ENCODE measurements at regions not wholly inside any gene's neighbourhood (a gene's known extent, or its start where the extent isn't known, plus 50 kb on each side); places are given as distances from the start of the nearest gene placed in this dataset.

GRCh38 chr3:157931517-157931916 lies 174.7 kb downstream of the SHOX2 start:
- DNase-seq (ENCODE audit: low read depth): no peak
- TF ChIP-seq MAX (IDR thresholded peaks at IDR 0.05; ENCODE audit: low read depth, low read length): no peak
- TF ChIP-seq POLR2A (IDR thresholded peaks at IDR 0.05; ENCODE audit: extremely low read depth, insufficient read length): no peak
- no peak for TF ChIP-seq MYC (IDR thresholded peaks at IDR 0.05; ENCODE audit: low read depth, low read length)
- no peak for TF ChIP-seq CTCF (IDR thresholded peaks at IDR 0.05; ENCODE audit: low read depth, low read length)
- no peak overlapping the region for H3K4me3 ChIP-seq (ENCODE audit: low read depth, low read length)

DNA sequence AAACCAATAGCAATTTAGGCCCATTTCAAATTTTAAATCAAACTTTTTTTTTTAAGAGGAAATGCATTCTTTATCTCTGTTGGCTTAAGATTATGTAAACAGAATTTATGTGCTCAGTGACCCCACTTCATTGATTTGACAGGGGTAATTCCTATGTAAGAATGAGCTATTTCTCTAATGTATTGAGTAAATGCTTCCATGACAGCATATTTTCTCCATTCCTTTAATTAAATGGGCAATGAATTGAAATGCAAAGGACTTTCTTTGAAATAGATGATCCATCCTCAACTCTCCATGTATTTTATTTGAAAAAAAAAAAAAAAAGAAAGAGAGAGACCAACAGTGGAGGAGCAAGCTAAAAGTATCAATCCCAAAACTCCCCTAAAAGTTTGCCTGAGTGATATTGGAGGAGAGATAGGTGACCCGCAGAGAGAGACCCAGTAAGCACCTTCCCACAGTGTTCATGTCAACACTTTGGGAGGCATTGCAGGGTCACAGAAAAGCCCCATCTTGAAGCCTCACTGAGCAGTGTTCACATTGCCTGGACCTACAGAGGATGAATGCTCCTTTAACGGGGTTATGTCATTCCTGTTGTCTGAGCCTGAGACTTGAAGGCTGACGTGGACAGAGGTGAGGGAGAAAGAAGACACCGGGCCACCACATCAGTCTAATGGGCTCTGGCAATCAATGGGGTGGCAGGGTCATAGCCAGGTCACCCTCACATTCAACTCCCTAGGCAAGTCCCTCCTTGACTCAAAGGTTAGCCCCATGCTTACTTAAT lies 176.0 kb downstream of the SHOX2 start:
- DNase-seq (ENCODE audit: low read depth): no peak
- no peak overlapping the region for H3K4me3 ChIP-seq (ENCODE audit: low read depth, low read length)
- TF ChIP-seq POLR2A (IDR thresholded peaks at IDR 0.05; ENCODE audit: extremely low read depth, insufficient read length) (no peak), MAX (IDR thresholded peaks at IDR 0.05; ENCODE audit: low read depth, low read length) (no peak), MYC (IDR thresholded peaks at IDR 0.05; ENCODE audit: low read depth, low read length) (no peak), CTCF (IDR thresholded peaks at IDR 0.05; ENCODE audit: low read depth, low read length) (no peak)

GRCh38 chr3:157926822-157927221 lies 179.4 kb downstream of the SHOX2 start:
- DNase-seq (ENCODE audit: low read depth): no peak
- TF ChIP-seq MAX (IDR thresholded peaks at IDR 0.05; ENCODE audit: low read depth, low read length): no peak
- no peak for TF ChIP-seq CTCF (IDR thresholded peaks at IDR 0.05; ENCODE audit: low read depth, low read length)
- TF ChIP-seq MYC (IDR thresholded peaks at IDR 0.05; ENCODE audit: low read depth, low read length): no peak
- no peak for TF ChIP-seq POLR2A (IDR thresholded peaks at IDR 0.05; ENCODE audit: extremely low read depth, insufficient read length)
- no peak overlapping the region for H3K4me3 ChIP-seq (ENCODE audit: low read depth, low read length)

GRCh38 chr3:157922614-157923013 lies 183.6 kb downstream of the SHOX2 start:
- no peak overlapping the region for H3K4me3 ChIP-seq (ENCODE audit: low read depth, low read length)
- TF ChIP-seq CTCF (IDR thresholded peaks at IDR 0.05; ENCODE audit: low read depth, low read length): no peak
- no peak for TF ChIP-seq MAX (IDR thresholded peaks at IDR 0.05; ENCODE audit: low read depth, low read length)
- no peak for TF ChIP-seq MYC (IDR thresholded peaks at IDR 0.05; ENCODE audit: low read depth, low read length)
- TF ChIP-seq POLR2A (IDR thresholded peaks at IDR 0.05; ENCODE audit: extremely low read depth, insufficient read length): no peak
- no peak for DNase-seq (ENCODE audit: low read depth)

GRCh38 chr3:157921811-157922210 lies 184.4 kb downstream of the SHOX2 start:
- no peak for DNase-seq (ENCODE audit: low read depth)

More at GRCh38 chr3:157921811-157922210, 184.4 kb downstream of the SHOX2 start:
- no peak overlapping the region for H3K4me3 ChIP-seq (ENCODE audit: low read depth, low read length)
- TF ChIP-seq CTCF (IDR thresholded peaks at IDR 0.05; ENCODE audit: low read depth, low read length): no peak
- no peak for TF ChIP-seq MAX (IDR thresholded peaks at IDR 0.05; ENCODE audit: low read depth, low read length)
- no peak for TF ChIP-seq MYC (IDR thresholded peaks at IDR 0.05; ENCODE audit: low read depth, low read length)
- TF ChIP-seq POLR2A (IDR thresholded peaks at IDR 0.05; ENCODE audit: extremely low read depth, insufficient read length): no peak
